Right lobe of liver (tissue), 4 donors: ENCODE measurements at regions not wholly inside any gene's neighbourhood (a gene's known extent, or its start where the extent isn't known, plus 50 kb on each side); places are given as distances from the start of the nearest gene placed in this dataset.

Experiments
- CTCF ChIP-seq, 4 donors: fragments of 200-600 bp in 3 of 4; fragments of 450-650 bp in 1 of 4; IDR thresholded peaks; one replicate each; pipeline versions ENCODE4 v1.5.1 to v1.8.0; 2016 to 2022; ENCODE audit warnings: antibody characterized with exemption in 4 of 4, mild to moderate bottlenecking in 2 of 4
- POLR2A ChIP-seq: fragments of 450-650 bp; IDR thresholded peaks from one replicate; pipeline ENCODE4 v1.6.1; 2017; ENCODE audit warnings: antibody characterized with exemption, mild to moderate bottlenecking
- donor health status: DM: no; HTN: no; CAD: no.
- donor health status: DM: no; HTN: no; CAD: no.
- donor health status: DM: no; HTN: yes; CAD: no.

- TF ChIP-seq POLR2A (no peak), CTCF (IDR thresholded peaks at IDR 0.05) (no peak)
These were observed 239.7 kb upstream of the PLD5 start for GRCh38 chr1:242764161-242764560.
